HFFc6 (cell line): ENCODE measurements at regions not wholly inside any gene's neighbourhood (a gene's known extent, or its start where the extent isn't known, plus 50 kb on each side); places are given as distances from the start of the nearest gene placed in this dataset.

Experiments used
- DNase-seq: peaks from one replicate; pipeline ENCODE4 v3.0.0-alpha.2; 2018
- H3K27ac Mint-ChIP-seq: 2 replicates; pipeline ENCODE4 v1.8.0; 2020; ENCODE audit warnings: mild to moderate bottlenecking, mixed read lengths
- H3K27me3 Mint-ChIP-seq: 2 replicates; pipeline ENCODE4 v1.8.0; 2021; ENCODE audit warnings: mild to moderate bottlenecking, moderate library complexity, mixed read lengths; ENCODE audit not compliant: insufficient read depth
- H3K36me3 Mint-ChIP-seq: 2 replicates; pipeline ENCODE4 v1.8.0; 2021; ENCODE audit warnings: low read depth, mixed read lengths
- H3K4me1 Mint-ChIP-seq: 2 replicates; pipeline ENCODE4 v1.8.0; 2020; ENCODE audit warnings: low read depth, mixed read lengths
- H3K4me3 Mint-ChIP-seq: 2 replicates; pipeline ENCODE4 v1.8.0; 2020; ENCODE audit warnings: mild to moderate bottlenecking, moderate library complexity, mixed read lengths
- H3K9me3 Mint-ChIP-seq: 2 replicates; pipeline ENCODE4 v1.8.0; 2020; ENCODE audit warnings: mild to moderate bottlenecking, mixed read lengths
- TF ChIP-seq, protein P1 (sequence below): fragments of 200-600 bp; sonication (generic); IDR thresholded peaks from 2 replicates; pipeline ENCODE4 v1.5.0; 2021; ENCODE audit warnings: antibody characterized with exemption, mild to moderate bottlenecking

DNA sequence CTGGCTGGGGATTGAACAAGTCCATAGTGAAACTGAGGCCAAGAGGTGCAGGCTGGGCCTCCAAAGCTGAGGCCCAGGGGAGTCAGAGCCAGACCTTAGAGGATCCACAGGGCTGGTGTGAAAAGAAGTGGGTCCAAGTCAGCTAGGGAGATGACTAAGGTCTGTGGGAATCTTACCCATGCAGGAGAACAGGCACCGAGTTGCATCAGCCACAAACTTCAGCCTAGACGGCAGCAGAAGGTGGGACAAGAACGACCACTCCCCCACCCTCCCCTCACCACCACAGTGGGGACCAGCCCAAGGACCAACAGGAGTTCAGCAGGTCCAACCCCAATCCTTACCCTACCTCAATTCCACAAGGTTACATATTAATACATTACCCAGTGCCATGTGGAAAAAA lies 282.3 kb downstream of the TTLL7 start:
- Mint-ChIP-seq H3K4me3 (no peak overlapping the region), H3K4me1 (no peaks in the 10 kb centered on the region), H3K36me3 (no peaks in the 10 kb centered on the region), H3K27me3 (no peaks in the 10 kb centered on the region), H3K9me3 (peaks cover 15% of the 10 kb centered on the region), H3K27ac (no peak overlapping the region)
- TF ChIP-seq, protein P1, sequence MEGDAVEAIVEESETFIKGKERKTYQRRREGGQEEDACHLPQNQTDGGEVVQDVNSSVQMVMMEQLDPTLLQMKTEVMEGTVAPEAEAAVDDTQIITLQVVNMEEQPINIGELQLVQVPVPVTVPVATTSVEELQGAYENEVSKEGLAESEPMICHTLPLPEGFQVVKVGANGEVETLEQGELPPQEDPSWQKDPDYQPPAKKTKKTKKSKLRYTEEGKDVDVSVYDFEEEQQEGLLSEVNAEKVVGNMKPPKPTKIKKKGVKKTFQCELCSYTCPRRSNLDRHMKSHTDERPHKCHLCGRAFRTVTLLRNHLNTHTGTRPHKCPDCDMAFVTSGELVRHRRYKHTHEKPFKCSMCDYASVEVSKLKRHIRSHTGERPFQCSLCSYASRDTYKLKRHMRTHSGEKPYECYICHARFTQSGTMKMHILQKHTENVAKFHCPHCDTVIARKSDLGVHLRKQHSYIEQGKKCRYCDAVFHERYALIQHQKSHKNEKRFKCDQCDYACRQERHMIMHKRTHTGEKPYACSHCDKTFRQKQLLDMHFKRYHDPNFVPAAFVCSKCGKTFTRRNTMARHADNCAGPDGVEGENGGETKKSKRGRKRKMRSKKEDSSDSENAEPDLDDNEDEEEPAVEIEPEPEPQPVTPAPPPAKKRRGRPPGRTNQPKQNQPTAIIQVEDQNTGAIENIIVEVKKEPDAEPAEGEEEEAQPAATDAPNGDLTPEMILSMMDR, result no peak
- DNase-seq, result no peak

DNA sequence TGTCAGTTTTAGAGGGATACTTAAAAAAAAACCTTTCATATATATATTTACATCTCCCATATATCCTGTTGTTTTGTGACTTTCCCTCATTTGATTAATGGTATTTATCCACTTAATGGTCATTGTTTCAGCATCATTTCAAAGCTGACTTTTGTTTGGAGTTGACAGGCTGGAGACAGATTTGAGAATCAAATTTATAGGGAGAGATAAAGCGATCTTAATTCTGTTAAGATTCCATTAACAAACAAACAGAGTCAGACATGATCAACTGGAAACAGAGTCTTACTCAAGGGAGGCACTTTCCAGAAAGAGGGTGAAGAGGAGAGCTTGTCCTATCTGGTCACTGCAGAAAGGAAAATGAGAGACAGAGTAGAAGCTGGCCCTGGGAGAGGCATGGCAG lies 283.4 kb downstream of the TTLL7 start:
- H3K27ac Mint-ChIP-seq, result no peak overlapping the region
- no peak overlapping the region for H3K4me3 Mint-ChIP-seq
- H3K27me3 Mint-ChIP-seq, result no peaks in the 10 kb centered on the region
- TF ChIP-seq, protein P1, result no peak
- no peaks in the 10 kb centered on the region for H3K4me1 Mint-ChIP-seq
- peaks cover 15% of the 10 kb centered on the region for H3K9me3 Mint-ChIP-seq
- DNase-seq, result no peak
- H3K36me3 Mint-ChIP-seq, result no peaks in the 10 kb centered on the region

DNA sequence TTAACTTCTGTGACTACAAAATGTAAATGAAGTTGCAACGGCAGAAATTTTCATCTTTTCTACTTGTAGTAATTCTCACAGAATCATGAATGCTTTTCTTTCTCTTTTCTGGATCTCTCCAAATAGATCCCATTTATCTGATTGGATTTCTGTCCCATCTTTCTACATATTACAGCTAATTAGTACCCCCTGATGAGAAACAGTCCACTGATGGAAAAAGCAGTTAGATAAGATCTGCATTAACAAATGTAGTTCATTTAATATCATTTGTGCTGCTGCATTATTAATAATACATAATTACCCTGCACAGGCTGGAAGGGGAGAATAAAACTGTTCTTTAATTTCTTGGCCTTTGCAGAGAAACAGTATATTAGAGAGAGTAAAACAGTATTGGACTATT lies 289.3 kb downstream of the TTLL7 start:
- TF ChIP-seq, protein P1, result no peak
- DNase-seq, result no peak
- Mint-ChIP-seq H3K4me3 (no peak overlapping the region), H3K9me3 (peaks cover 15% of the 10 kb centered on the region), H3K4me1 (no peaks in the 10 kb centered on the region), H3K36me3 (no peaks in the 10 kb centered on the region), H3K27ac (no peak overlapping the region), H3K27me3 (no peaks in the 10 kb centered on the region)

DNA sequence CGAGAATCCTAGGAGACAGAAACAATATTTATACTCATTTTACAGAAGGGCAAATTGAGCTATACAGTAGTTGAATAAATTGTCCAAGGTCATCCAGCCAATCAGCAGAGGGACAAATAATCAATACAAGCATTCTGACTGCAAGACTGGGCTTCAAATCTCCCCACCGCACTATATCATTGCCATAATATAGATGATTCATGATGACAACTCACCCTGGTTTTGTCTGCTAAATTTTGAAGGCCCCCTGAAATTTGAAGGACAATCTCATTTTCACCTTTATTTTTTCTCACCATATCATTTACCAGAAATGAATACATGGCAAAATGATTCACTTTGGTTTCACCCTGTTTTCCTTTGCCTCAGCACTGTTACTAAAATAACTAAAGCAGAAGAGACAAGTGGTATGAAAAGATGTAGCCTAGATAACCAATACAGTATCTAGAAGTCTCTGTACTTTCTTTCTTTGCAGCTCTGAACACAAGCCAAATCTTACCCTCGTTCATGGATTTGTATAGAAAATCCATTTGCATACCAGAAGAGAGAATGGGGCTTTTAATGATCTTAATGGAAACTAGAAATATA lies 292.5 kb downstream of the TTLL7 start:
- no peak for DNase-seq
- no peak overlapping the region for H3K4me3 Mint-ChIP-seq
- no peak overlapping the region for H3K27ac Mint-ChIP-seq
- H3K27me3 Mint-ChIP-seq, result peaks cover 2% of the 10 kb centered on the region; the same call in 1 of the 2 replicates
- no peaks in the 10 kb centered on the region for H3K4me1 Mint-ChIP-seq
- H3K36me3 Mint-ChIP-seq, result no peaks in the 10 kb centered on the region
- peaks cover 20% of the 10 kb centered on the region for H3K9me3 Mint-ChIP-seq
- TF ChIP-seq, protein P1, result no peak

DNA sequence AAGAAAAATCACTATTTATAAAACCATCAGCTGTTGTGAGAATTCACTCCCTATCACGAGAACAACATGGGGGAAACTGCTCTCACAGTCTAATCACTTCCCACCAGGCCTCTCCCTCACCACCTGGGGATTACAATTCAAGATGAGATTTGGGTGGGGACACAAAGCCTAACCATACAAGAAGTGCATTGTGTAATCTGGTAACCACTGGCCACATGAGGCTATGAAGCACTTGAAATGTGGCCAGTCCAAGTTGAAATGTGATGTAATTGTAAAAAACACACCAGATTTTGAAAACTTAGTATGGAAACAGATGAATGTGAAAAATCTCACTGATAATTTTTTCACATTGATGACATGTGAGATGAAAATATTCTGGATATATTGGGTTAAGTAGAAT lies 293.8 kb downstream of the TTLL7 start:
- H3K27ac Mint-ChIP-seq, result no peak overlapping the region
- TF ChIP-seq, protein P1, result no peak
- peaks cover 29% of the 10 kb centered on the region for H3K9me3 Mint-ChIP-seq
- H3K27me3 Mint-ChIP-seq, result peaks cover 2% of the 10 kb centered on the region; the same call in 1 of the 2 replicates
- no peak for DNase-seq
- H3K36me3 Mint-ChIP-seq, result no peaks in the 10 kb centered on the region
- H3K4me3 Mint-ChIP-seq, result no peak overlapping the region
- no peaks in the 10 kb centered on the region for H3K4me1 Mint-ChIP-seq

DNA sequence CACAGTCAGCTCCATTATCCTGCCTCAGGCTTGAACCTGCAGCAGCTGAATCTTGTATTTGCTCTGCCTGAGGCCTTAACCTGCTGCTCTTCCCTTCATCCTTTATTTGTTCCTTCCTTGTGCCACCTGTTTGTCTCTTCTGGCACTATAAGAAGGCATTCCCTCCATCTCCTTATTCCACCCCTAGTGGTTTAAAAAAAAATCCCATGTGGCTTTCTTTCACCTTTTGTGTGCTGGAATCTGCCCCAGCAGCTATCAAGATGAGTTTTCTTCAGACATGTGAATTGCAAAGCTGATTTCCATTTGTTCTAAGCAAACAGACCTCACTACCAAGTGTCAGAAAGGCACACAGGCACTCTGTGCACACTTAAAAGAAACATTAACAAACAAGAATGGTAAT lies 294.6 kb downstream of the TTLL7 start:
- Mint-ChIP-seq H3K9me3 (peaks cover 29% of the 10 kb centered on the region), H3K27ac (no peak overlapping the region), H3K4me3 (no peak overlapping the region), H3K27me3 (peaks cover 3% of the 10 kb centered on the region), H3K4me1 (no peaks in the 10 kb centered on the region), H3K36me3 (no peaks in the 10 kb centered on the region)
- TF ChIP-seq, protein P1, result no peak
- DNase-seq, result no peak
